Activated CD4-positive, alpha-beta memory T cell treated with anti-CD3 and anti-CD28 coated beads, Interleukin-2, amount 10 ng/mL, durations not matched to agents 7 days and 5 days (primary cell): ENCODE measurements at regions not wholly inside any gene's neighbourhood (a gene's known extent, or its start where the extent isn't known, plus 50 kb on each side); places are given as distances from the start of the nearest gene placed in this dataset.
"Not testable (repeated sequence)": the region's sequence is repeated elsewhere in the genome, so short reads cannot be mapped to it uniquely, and the experiment has no call there.

Experiments
- CTCF ChIA-PET: fragments of 350-600 bp; sonication (Branson Sonifier 250); formaldehyde crosslinking; loops from one replicate; lab custom pipeline; 2021; ENCODE audit warnings: antibody characterized with exemption, inconsistent platforms; lab: Charles Lee
- POLR2A ChIA-PET: fragments of 350-600 bp; sonication (Branson Sonifier 250); formaldehyde crosslinking; loops from one replicate; lab custom pipeline; 2021; ENCODE audit warnings: antibody characterized with exemption; lab: Charles Lee
- DNase-seq: peaks from one replicate; pipeline ENCODE4 v3.0.0-alpha.2; 2020
- H3K27ac Mint-ChIP-seq: one replicate; pipeline ENCODE4 v1.8.0; 2021; ENCODE audit warnings: mild to moderate bottlenecking, mixed read lengths
- H3K27me3 Mint-ChIP-seq: one replicate; pipeline ENCODE4 v1.8.0; 2021; ENCODE audit warnings: mixed read lengths
- H3K36me3 Mint-ChIP-seq: one replicate; pipeline ENCODE4 v1.8.0; 2021; ENCODE audit warnings: low read depth, mixed read lengths
- H3K4me1 Mint-ChIP-seq: one replicate; pipeline ENCODE4 v1.8.0; 2021; ENCODE audit warnings: mixed read lengths
- H3K4me3 Mint-ChIP-seq: one replicate; pipeline ENCODE4 v1.8.0; 2021; ENCODE audit warnings: mild to moderate bottlenecking, mixed read lengths
- H3K9me3 Mint-ChIP-seq: one replicate; pipeline ENCODE4 v1.8.0; 2021; ENCODE audit warnings: mixed read lengths

DNA sequence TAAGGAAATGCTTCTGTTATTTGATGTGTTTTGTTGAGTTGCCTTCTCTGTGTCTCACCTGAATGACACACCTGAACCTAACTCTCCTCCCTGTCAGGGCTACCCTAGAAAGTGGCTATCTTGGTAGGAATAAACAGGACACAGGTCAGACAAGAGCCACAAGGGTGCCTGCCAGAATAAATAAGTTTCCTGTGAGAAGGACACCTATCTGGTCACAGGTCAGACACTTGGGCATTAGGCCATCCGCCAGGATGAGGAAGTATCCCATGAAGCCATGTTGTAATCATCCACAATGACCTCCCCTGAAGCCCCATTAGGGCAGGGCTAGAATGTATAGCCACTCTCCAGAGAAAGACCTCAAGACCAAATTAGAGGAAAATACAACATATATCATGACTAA is 318.8 kb downstream of the ZNF674 start:
- H3K4me3 Mint-ChIP-seq = no peak overlapping the region

DNA sequence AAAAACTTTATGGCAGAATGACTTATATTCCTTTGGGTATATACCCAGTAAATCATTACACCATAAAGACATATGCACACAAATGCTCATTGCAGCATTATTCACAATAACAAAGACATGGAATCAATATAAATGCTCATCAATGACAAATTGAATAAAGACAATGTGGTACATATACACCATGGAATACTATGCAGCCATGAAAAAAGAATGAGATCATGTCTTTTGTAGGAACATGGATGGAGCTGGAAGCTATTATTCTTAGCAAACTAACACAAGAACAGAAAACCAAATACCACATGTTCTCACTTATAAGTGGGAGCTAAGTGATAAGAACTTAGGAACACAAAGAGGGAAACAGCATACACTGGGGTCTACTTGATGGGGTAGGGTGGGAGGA is 321.7 kb downstream of the ZNF674 start:
- H3K27me3 Mint-ChIP-seq, H3K9me3 Mint-ChIP-seq, POLR2A ChIA-PET, H3K4me3 Mint-ChIP-seq, H3K4me1 Mint-ChIP-seq, CTCF ChIA-PET, H3K27ac Mint-ChIP-seq, DNase-seq, H3K36me3 Mint-ChIP-seq: not testable (repeated sequence)

More for the DNA sequence above, 318.8 kb downstream of the ZNF674 start:
- POLR2A ChIA-PET = no interaction called here
- no peaks in the 10 kb centered on the region for H3K4me1 Mint-ChIP-seq
- no peaks in the 10 kb centered on the region for H3K9me3 Mint-ChIP-seq
- DNase-seq = no peak
- no peaks in the 10 kb centered on the region for H3K36me3 Mint-ChIP-seq
- H3K27ac Mint-ChIP-seq = no peak overlapping the region
- CTCF ChIA-PET = no interaction called here
- no peaks in the 10 kb centered on the region for H3K27me3 Mint-ChIP-seq

DNA sequence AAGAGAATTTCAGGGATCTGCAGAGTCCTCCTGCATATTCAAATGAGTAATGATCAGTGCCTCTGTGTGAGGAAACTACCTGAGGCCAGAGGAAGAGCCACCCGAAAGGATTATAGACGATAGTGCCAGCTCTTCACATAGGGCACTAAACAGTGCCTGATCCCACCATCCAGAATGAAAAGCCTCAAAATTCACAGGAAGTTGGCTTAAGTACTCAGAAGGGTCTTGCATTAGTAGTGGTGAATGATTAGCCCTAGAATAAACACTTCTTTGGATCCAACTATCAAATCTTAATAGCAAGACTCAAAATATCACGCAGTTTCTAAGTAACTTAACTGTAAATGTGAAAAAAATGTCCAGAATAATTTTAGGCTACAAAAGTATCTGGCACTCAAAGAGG is 324.4 kb downstream of the ZNF674 start:
- no peak for DNase-seq
- CTCF ChIA-PET = no interaction called here
- Mint-ChIP-seq H3K4me1 (no peaks in the 10 kb centered on the region), H3K36me3 (no peaks in the 10 kb centered on the region), H3K4me3 (no peak overlapping the region), H3K27me3 (no peaks in the 10 kb centered on the region), H3K27ac (no peak overlapping the region), H3K9me3 (no peaks in the 10 kb centered on the region)
- POLR2A ChIA-PET = no interaction called here

DNA sequence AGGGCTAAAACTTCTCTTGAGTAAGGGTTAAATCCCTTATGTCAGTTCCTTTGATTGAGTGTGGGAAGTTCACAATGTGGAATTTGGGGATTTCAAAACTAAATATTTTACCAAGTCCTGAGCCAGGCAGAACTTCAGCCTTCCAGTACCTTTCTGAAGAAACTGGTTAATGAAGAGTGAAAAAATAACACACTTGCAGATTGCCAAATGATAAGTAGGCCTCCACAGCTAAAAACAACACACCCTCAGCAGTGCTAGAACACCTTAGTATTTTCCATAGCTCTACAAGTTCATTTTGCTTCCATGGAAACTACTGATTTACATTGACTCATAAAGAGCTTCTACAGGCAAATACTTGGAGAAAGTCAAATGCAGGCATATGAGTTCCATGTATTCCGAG is 326.8 kb downstream of the ZNF674 start:
- no peaks in the 10 kb centered on the region for H3K27me3 Mint-ChIP-seq
- CTCF ChIA-PET = no interaction called here
- no peak overlapping the region for H3K4me3 Mint-ChIP-seq

DNA sequence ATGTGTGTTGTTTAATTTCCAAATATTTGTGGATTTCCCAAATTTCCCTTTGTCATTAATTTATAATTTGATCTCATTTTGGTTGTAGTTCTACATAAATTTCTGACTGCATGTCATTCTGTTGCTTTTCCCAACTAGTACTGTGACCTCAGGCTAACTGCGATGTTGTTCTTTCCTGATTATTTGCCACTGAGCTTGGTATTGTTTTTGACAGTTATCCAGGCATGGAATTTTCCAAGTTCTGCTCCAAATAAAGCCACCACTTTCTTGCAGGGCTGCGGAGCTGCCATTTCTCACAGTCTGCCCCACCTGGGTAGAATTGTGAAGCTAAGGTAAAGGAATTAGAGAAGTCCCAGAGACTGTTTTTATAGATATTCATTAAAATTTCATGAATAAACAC is 328.8 kb downstream of the ZNF674 start:
- H3K4me1 Mint-ChIP-seq = no peaks in the 10 kb centered on the region
- H3K9me3 Mint-ChIP-seq = no peaks in the 10 kb centered on the region
- no peaks in the 10 kb centered on the region for H3K27me3 Mint-ChIP-seq
- POLR2A ChIA-PET = no interaction called here
- DNase-seq = no peak
- no peaks in the 10 kb centered on the region for H3K36me3 Mint-ChIP-seq
- no peak overlapping the region for H3K4me3 Mint-ChIP-seq
- CTCF ChIA-PET = no interaction called here
- no peak overlapping the region for H3K27ac Mint-ChIP-seq

More for the DNA sequence above, 326.8 kb downstream of the ZNF674 start:
- Mint-ChIP-seq H3K9me3 (no peaks in the 10 kb centered on the region), H3K4me1 (no peaks in the 10 kb centered on the region), H3K36me3 (no peaks in the 10 kb centered on the region), H3K27ac (no peak overlapping the region)
- DNase-seq = no peak
- POLR2A ChIA-PET = no interaction called here

DNA sequence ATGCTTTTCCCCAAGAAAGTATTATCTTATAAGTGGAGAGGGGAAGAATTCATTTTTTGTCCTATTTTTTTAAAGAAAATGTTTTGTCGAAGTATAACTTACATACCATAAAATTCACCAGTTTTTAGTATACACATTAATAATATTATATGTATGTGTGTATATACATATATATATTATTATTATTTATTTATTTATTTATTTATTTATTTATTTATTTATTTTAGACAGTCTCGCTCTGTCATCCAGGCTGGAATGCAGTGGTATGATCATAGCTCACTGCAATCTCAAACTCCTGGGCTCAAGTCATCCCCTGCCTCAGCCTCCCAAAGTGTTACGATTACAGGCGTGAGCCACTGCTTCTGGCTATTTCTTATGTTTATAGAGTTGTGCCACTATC is 334.1 kb downstream of the ZNF674 start:
- H3K36me3 Mint-ChIP-seq = no peaks in the 10 kb centered on the region
- peaks cover 11% of the 10 kb centered on the region for H3K4me1 Mint-ChIP-seq
- no peak for DNase-seq
- no peak overlapping the region for H3K4me3 Mint-ChIP-seq
- ChIA-PET CTCF (no interaction called here), POLR2A (no interaction called here)
- H3K27me3 Mint-ChIP-seq = peaks cover 2% of the 10 kb centered on the region
- H3K27ac Mint-ChIP-seq = no peak overlapping the region
- no peaks in the 10 kb centered on the region for H3K9me3 Mint-ChIP-seq

DNA sequence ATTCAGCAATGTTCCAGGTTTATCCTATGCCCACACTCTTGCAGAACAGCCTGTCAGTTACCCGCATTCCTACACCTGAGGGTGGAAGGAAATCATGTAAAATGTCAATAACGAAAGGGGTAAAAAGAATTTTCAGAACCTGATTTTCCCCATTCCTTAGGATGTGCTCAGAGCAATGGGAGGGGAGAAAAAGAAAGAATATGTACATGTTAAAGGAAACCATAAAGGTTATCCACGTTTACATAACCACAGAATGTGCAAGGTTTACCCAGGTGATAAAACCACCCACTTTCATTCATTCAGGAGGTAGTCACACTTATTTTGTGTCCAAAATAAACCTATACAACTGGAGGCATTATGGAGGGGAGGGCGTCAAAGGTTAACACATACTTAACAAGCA is 335.5 kb downstream of the ZNF674 start:
- no peak for DNase-seq

DNA sequence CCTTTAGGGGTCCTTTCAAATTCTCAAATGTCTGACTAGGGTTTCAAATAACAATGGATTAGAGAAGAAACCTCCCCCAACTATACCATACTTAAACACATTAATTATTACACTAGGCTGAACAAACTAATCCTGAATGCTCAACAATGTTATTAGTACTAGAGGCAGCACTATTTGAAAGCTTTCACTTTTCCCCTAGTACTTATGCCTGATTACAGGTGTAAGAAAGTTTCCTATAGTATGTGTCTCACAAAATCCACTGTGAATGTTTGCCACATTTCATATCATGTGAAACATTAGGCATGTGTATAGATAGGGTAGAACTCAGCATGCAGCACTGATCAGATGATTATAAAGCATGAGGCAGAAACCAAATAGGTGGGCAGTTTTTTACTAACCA is 336.2 kb downstream of the ZNF674 start:
- peaks cover 14% of the 10 kb centered on the region for H3K4me1 Mint-ChIP-seq
- POLR2A ChIA-PET = no interaction called here

More for the DNA sequence above, 335.5 kb downstream of the ZNF674 start:
- Mint-ChIP-seq H3K4me1 (peaks cover 13% of the 10 kb centered on the region), H3K27me3 (peaks cover 2% of the 10 kb centered on the region), H3K4me3 (no peak overlapping the region), H3K36me3 (no peaks in the 10 kb centered on the region), H3K9me3 (no peaks in the 10 kb centered on the region), H3K27ac (no peak overlapping the region)
- CTCF ChIA-PET = no interaction called here
- POLR2A ChIA-PET = no interaction called here

DNA sequence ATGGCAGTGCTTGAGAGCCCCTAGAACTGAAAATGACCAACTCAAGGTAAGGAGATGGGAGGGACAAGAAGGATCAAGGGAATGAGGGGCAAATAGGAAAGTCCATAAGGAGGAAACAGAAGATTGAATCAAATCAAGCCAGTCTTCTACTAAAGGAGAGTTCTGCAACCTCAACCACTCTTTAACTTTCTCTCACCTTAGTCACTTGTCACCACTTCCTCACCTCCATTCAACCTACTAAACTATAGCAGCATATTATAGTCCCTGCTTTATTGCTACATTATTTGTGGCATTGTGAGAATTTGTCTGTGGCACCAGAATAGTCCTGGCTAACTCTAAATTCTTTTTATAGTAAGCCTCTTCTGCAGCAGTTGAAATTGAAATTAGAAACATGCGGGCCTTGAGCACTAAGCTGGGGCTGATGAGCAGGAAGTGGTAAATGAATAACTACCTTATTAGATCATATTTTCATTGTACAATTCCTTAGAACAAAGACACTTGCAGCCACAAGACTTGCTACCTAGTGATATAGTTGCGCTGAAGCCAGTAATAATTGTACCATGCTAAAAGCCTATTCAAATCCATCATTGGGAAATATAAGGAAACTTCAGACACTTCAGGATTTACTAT is 336.9 kb downstream of the ZNF674 start:
- Mint-ChIP-seq H3K4me1 (peaks cover 14% of the 10 kb centered on the region), H3K4me3 (no peak overlapping the region), H3K27ac (no peak overlapping the region), H3K9me3 (no peaks in the 10 kb centered on the region), H3K36me3 (no peaks in the 10 kb centered on the region), H3K27me3 (peaks cover 2% of the 10 kb centered on the region)
- POLR2A ChIA-PET = no interaction called here
- DNase-seq = no peak
- CTCF ChIA-PET = no interaction called here

More for the DNA sequence above, 336.2 kb downstream of the ZNF674 start:
- no peak overlapping the region for H3K27ac Mint-ChIP-seq
- no peaks in the 10 kb centered on the region for H3K36me3 Mint-ChIP-seq
- DNase-seq = no peak
- H3K27me3 Mint-ChIP-seq = peaks cover 2% of the 10 kb centered on the region
- no peak overlapping the region for H3K4me3 Mint-ChIP-seq
- H3K9me3 Mint-ChIP-seq = no peaks in the 10 kb centered on the region
- CTCF ChIA-PET = no interaction called here

DNA sequence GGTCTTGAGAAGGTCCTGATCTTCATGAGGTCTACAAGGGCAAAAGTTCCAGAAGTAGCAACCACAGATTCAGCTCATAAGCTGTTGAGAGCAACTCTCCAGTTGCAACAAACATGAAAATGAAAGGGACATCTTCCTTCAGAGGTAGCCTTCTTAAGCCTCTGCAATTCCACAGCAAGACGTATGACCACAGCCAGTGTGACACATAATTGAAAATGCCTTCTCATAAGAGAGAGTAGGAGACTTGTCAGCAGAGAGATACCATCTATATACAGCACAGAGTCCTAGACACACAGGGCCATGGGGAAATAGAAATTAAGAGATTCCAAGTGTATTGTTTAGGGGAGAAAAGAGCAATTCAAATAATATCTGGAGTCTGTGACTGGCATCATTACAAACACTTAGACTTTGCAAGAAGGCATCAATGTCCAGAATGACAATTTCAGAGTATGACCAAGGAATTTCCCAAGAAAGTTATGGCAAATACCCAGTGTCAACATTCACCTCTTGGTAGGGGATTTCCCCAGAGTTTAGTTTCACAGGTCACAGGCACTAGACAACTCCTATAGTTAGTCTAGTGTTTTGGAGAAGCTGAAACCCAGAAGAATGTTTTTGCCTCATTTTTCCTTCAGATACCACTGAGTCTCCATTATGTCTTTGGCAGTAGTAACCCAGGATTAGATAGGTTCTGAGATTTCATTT is 340.3 kb downstream of the ZNF674 start:
- ChIA-PET POLR2A (no interaction called here), CTCF (no interaction called here)
- peaks cover 2% of the 10 kb centered on the region for H3K27me3 Mint-ChIP-seq
- no peak for DNase-seq
- H3K36me3 Mint-ChIP-seq = no peaks in the 10 kb centered on the region
- H3K4me1 Mint-ChIP-seq = peaks cover 13% of the 10 kb centered on the region
- H3K4me3 Mint-ChIP-seq = no peak overlapping the region
- no peak overlapping the region for H3K27ac Mint-ChIP-seq
- no peaks in the 10 kb centered on the region for H3K9me3 Mint-ChIP-seq

DNA sequence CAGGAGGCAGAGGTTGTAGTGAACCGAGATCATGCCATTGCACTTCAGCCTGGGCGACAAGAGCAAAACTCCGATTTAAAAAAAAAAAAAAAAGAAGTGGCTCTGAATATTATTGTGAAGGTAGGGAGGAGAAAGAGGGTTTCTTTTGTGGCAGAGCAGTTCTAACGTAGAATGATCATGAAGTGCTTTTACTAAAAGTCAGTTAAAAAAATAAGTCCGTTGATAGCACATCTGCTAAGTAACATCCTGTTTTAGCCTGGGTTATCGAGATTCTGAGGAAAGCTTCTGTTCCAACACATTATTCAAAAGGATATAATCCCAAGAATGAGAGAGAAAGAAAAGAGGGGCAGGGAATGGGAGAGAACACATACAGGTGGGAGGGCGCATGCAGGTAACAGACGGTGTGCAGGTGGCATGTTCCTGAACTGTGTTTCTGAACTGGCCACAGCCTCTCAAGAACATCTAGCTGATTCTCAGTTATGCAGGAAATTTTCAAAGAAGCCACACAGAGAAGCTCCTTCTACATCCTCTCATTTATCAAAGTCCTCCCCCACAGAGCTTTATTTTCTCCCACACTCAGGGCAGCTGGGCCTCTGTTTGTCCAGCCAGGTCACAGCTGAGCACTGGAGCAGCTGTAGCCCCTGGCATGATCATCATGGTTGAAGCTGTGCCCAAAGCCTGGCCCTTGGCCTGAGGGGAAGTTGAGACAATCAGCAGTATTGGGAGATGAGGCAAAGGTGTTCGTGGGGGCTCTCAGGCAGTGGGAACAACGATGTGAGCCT is 342.3 kb downstream of the ZNF674 start:
- ChIA-PET CTCF (no interaction called here), POLR2A (interaction anchor here (0.5 kb wide), 1 partner anchor 168 kb away, joined by 3 read pairs; no protein-coding TSS in a partner anchor)
- H3K36me3 Mint-ChIP-seq = no peaks in the 10 kb centered on the region
- no peak for DNase-seq
- no peak overlapping the region for H3K4me3 Mint-ChIP-seq
- H3K9me3 Mint-ChIP-seq = no peaks in the 10 kb centered on the region
- peaks cover 2% of the 10 kb centered on the region for H3K27me3 Mint-ChIP-seq
- peaks cover 5% of the 10 kb centered on the region for H3K4me1 Mint-ChIP-seq
- H3K27ac Mint-ChIP-seq = no peak overlapping the region

DNA sequence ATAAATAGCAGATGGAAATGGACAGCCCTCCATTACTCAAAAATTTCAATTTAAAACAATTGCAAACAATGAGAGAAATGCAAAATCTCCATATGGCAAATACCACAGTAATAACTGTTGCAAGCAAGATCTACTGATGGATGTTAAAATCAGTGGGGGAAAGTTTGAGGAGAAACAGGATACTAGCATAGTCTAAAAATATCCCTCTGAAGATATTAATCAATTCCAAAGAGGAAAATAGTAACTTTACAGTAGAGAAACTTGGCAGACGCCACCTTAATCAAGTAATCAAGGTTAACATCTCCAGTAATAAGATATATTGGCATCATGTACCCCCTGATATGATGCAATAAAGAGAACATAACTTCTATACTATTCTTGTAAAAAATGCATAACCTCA is 344.8 kb downstream of the ZNF674 start:
- DNase-seq = no peak
- Mint-ChIP-seq H3K27ac (no peak overlapping the region), H3K4me1 (peaks cover 4% of the 10 kb centered on the region), H3K4me3 (no peak overlapping the region), H3K36me3 (no peaks in the 10 kb centered on the region), H3K27me3 (no peaks in the 10 kb centered on the region), H3K9me3 (no peaks in the 10 kb centered on the region)
- POLR2A ChIA-PET = no interaction called here
- CTCF ChIA-PET = no interaction called here

DNA sequence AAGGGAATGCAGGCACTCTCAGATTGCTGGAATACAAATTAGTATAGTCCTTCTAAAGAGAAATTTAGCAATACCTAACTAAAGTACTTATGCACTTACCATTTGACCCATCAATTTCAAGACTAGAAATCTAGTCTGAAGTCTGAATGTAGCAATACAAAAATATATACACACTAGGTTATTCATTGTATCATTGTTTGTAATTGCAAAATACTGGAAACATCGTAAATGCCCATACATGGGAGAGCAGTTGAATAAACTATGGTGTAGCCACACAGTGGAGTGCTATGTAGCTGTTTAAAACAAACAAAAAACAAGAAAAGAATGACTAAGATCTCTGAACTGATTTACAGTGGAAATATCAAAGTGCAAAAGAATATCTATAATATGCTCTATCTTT is 346.4 kb downstream of the ZNF674 start:
- H3K27ac Mint-ChIP-seq = no peak overlapping the region
- H3K27me3 Mint-ChIP-seq = no peaks in the 10 kb centered on the region
- no peak for DNase-seq
- no peaks in the 10 kb centered on the region for H3K4me1 Mint-ChIP-seq
- ChIA-PET POLR2A (no interaction called here), CTCF (no interaction called here)
- H3K36me3 Mint-ChIP-seq = no peaks in the 10 kb centered on the region
- peaks cover 4% of the 10 kb centered on the region for H3K9me3 Mint-ChIP-seq
- no peak overlapping the region for H3K4me3 Mint-ChIP-seq
